ENCODE measurements at regions not wholly inside any gene's neighbourhood (a gene's known extent, or its start where the extent isn't known, plus 50 kb on each side); places are given as distances from the start of the nearest gene placed in this dataset.

DNA sequence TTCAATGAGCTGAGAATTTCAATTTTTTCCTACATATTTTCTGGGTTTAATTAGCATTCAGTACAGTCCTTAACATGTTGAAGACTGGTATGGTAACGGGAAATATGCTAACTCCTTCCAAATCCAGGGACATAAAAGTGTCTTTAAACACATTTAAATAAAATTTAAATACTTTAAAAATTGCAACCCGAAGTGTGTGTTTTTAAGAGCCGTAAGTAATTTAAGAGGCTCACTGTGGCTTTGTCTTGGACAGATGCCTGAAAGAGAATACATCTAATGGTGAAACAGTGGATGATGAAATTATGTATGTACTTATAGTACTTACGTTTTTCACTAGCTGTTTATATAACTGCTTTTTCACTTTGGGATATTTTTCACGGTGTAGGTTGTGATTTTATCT, 687.3 kb upstream of the CELF2 start:
- H3K27me3 Mint-ChIP-seq = no peaks in the 10 kb centered on the region
- DNase-seq = no peak
- H3K4me3 Mint-ChIP-seq = no peak overlapping the region
- H3K27ac ChIP-seq (ENCODE audit: insufficient read depth, low read length, poor library complexity, severe bottlenecking) = no peak overlapping the region
- H3K4me1 Mint-ChIP-seq = no peaks in the 10 kb centered on the region
- no peaks in the 10 kb centered on the region for H3K36me3 Mint-ChIP-seq
- peaks cover 0 to 2% (median 0%) of the 10 kb centered on the region in 7 donors for H3K9me3 Mint-ChIP-seq
- H3K9me3 ChIP-seq (ENCODE audit: control insufficient read depth in 2 of 2, low read length in 2 of 2) = no peaks in the 10 kb centered on the region
- H3K4me1 ChIP-seq (ENCODE audit: control insufficient read depth, insufficient read depth, low read length, poor library complexity, severe bottlenecking) = no peaks in the 10 kb centered on the region
- no peak for ATAC-seq (ENCODE audit: low read depth in 2 of 2)
- no peak overlapping the region for H3K4me3 ChIP-seq (ENCODE audit: low read depth, low read length)
- H3K27me3 ChIP-seq (ENCODE audit: control insufficient read depth, insufficient read depth, low read length) = no peaks in the 10 kb centered on the region
- H3K27ac Mint-ChIP-seq = no peak overlapping the region
- no peaks in the 10 kb centered on the region for H3K36me3 ChIP-seq (ENCODE audit: control insufficient read depth, insufficient read depth, low read length)

DNA sequence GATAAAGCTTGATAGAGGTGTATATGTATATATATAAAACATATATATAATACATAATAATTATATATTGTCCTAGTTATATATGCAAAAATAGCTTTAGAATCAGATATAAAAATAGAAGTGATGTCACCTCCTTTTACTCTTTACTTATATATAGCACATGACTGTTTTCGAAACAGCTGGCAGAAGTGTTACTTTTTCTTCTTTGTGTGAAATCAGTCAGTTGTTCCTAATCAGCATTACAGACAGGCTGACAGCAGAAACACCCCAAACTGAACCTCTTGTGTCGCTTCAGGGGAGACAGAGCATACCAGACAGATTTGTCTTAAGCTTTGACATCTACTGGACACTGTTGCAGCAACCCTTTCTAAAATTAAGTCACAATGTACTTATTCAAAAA, 684.9 kb upstream of the CELF2 start:
- Histone ChIP-seq H3K4me1 (ENCODE audit: control insufficient read depth, insufficient read depth, low read length, poor library complexity, severe bottlenecking) (no peaks in the 10 kb centered on the region), H3K27ac (ENCODE audit: insufficient read depth, low read length, poor library complexity, severe bottlenecking) (no peak overlapping the region), H3K4me3 (ENCODE audit: low read depth, low read length) (no peak overlapping the region), H3K36me3 (ENCODE audit: control insufficient read depth, insufficient read depth, low read length) (no peaks in the 10 kb centered on the region), H3K9me3 (ENCODE audit: control insufficient read depth in 2 of 2, low read length in 2 of 2) (no peaks in the 10 kb centered on the region), H3K27me3 (ENCODE audit: control insufficient read depth, insufficient read depth, low read length) (no peaks in the 10 kb centered on the region)
- Mint-ChIP-seq H3K36me3 (no peaks in the 10 kb centered on the region), H3K27me3 (peaks cover 4% of the 10 kb centered on the region), H3K4me1 (no peaks in the 10 kb centered on the region), H3K9me3 (peaks cover 0 to 2% (median 0%) of the 10 kb centered on the region in 7 donors), H3K4me3 (no peak overlapping the region), H3K27ac (no peak overlapping the region)
- ATAC-seq (ENCODE audit: low read depth in 2 of 2) = no peak
- DNase-seq = no peak

DNA sequence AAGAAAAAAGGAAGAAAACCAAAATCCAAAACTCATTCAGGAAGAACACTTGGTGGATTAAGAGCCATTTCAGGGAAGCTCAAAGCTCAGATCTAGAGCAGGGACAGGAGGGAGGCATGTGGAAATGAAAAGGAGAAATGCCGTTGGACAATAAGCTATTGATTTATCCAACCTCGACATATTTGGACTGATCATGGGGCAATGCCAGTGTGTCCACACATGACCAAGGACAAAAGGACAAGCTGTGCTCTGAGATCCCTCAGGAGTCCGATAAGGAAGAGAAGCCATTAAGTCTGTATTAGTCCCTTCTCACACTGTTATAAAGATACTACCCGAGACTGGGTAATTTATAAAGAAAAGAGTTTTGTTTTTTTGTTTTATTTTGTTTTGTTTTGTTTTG, 684.0 kb upstream of the CELF2 start:
- H3K36me3 Mint-ChIP-seq = no peaks in the 10 kb centered on the region
- no peak overlapping the region for H3K4me3 Mint-ChIP-seq
- H3K4me1 ChIP-seq (ENCODE audit: control insufficient read depth, insufficient read depth, low read length, poor library complexity, severe bottlenecking) = no peaks in the 10 kb centered on the region
- H3K27me3 ChIP-seq (ENCODE audit: control insufficient read depth, insufficient read depth, low read length) = no peaks in the 10 kb centered on the region
- no peak overlapping the region for H3K27ac Mint-ChIP-seq
- H3K4me1 Mint-ChIP-seq = no peaks in the 10 kb centered on the region
- H3K4me3 ChIP-seq (ENCODE audit: low read depth, low read length) = no peak overlapping the region
- H3K9me3 Mint-ChIP-seq = peaks cover 0 to 2% (median 0%) of the 10 kb centered on the region in 7 donors
- ATAC-seq (ENCODE audit: low read depth in 2 of 2) = no peak
- no peaks in the 10 kb centered on the region for H3K36me3 ChIP-seq (ENCODE audit: control insufficient read depth, insufficient read depth, low read length)
- no peaks in the 10 kb centered on the region for H3K9me3 ChIP-seq (ENCODE audit: control insufficient read depth in 2 of 2, low read length in 2 of 2)
- H3K27me3 Mint-ChIP-seq = peaks cover 4% of the 10 kb centered on the region
- DNase-seq = no peak
- H3K27ac ChIP-seq (ENCODE audit: insufficient read depth, low read length, poor library complexity, severe bottlenecking) = no peak overlapping the region

DNA sequence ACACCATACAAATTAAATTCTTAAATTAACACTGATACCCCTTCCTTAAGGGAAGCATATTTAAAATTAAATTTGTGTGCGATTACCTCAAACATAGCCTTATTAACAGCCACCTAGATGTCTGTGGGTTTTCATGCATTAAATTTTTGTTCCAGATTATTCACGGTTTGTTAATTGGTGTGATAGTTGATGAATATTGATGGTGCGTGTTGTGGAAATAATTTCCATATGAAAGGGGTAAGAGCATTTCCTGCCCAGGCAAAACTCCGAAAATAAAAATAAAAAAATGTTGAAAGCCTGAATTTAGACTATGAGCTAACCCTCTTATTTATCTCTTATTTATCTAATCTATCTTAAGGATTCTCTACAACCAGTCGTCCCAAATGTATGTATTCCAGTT, 679.3 kb upstream of the CELF2 start:
- H3K4me1 ChIP-seq (ENCODE audit: control insufficient read depth, insufficient read depth, low read length, poor library complexity, severe bottlenecking) = no peaks in the 10 kb centered on the region
- Mint-ChIP-seq H3K9me3 (peaks cover 0 to 5% (median 1%) of the 10 kb centered on the region in 7 donors), H3K27me3 (peaks cover 4% of the 10 kb centered on the region), H3K27ac (no peak overlapping the region), H3K4me3 (no peak overlapping the region), H3K4me1 (no peaks in the 10 kb centered on the region), H3K36me3 (no peaks in the 10 kb centered on the region)
- H3K4me3 ChIP-seq (ENCODE audit: low read depth, low read length) = no peak overlapping the region
- no peak overlapping the region for H3K27ac ChIP-seq (ENCODE audit: insufficient read depth, low read length, poor library complexity, severe bottlenecking)
- no peaks in the 10 kb centered on the region for H3K9me3 ChIP-seq (ENCODE audit: control insufficient read depth in 2 of 2, low read length in 2 of 2)
- no peak for ATAC-seq (ENCODE audit: low read depth in 2 of 2)
- no peak for DNase-seq
- no peaks in the 10 kb centered on the region for H3K36me3 ChIP-seq (ENCODE audit: control insufficient read depth, insufficient read depth, low read length)
- H3K27me3 ChIP-seq (ENCODE audit: control insufficient read depth, insufficient read depth, low read length) = no peaks in the 10 kb centered on the region

DNA sequence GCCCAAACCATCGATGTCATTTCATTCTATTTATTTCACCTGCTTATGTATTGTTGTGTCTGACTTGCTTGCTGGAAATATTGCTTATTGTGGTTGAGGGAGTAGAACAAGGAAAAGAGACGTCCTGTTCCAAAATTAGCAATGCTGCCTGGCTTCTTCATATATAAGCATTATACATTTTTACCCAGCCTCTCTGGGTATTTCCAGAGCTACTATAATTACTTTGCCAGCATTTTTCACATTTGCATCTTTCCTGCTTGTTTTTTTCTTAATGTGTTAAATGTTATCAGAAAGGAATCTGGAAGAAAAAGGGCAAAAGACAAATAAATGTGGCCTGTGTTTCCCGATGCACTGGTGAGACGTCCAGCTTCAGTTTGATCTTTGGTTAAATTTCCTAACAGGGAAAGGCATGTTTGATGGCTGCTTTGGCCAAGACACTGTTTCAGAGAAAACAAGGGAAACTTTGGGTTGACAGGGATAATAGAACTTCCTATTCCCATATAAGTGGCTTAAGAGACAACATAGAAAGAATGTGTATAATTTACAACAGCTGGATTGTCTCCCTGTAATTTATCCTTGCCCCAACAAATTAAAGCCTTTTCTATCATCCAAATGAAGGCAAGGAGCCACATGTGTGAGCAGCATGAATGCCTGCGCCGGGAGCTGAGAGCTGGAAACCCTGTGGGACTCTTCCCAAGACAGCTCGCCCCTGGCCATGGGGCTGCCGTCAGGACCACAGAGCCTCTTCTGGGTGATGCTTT, 671.1 kb upstream of the CELF2 start:
- Mint-ChIP-seq H3K36me3 (no peaks in the 10 kb centered on the region), H3K9me3 (peaks cover 0 to 5% (median 0%) of the 10 kb centered on the region in 7 donors), H3K4me3 (no peak overlapping the region), H3K4me1 (no peaks in the 10 kb centered on the region), H3K27me3 (no peaks in the 10 kb centered on the region), H3K27ac (no peak overlapping the region)
- no peaks in the 10 kb centered on the region for H3K27me3 ChIP-seq (ENCODE audit: control insufficient read depth, insufficient read depth, low read length)
- no peaks in the 10 kb centered on the region for H3K9me3 ChIP-seq (ENCODE audit: control insufficient read depth in 2 of 2, low read length in 2 of 2)
- DNase-seq (no peak), ATAC-seq (ENCODE audit: low read depth in 2 of 2) (no peak)
- H3K4me1 ChIP-seq (ENCODE audit: control insufficient read depth, insufficient read depth, low read length, poor library complexity, severe bottlenecking) = no peaks in the 10 kb centered on the region
- H3K36me3 ChIP-seq (ENCODE audit: control insufficient read depth, insufficient read depth, low read length) = no peaks in the 10 kb centered on the region
- H3K27ac ChIP-seq (ENCODE audit: insufficient read depth, low read length, poor library complexity, severe bottlenecking) = no peak overlapping the region
- H3K4me3 ChIP-seq (ENCODE audit: low read depth, low read length) = no peak overlapping the region

DNA sequence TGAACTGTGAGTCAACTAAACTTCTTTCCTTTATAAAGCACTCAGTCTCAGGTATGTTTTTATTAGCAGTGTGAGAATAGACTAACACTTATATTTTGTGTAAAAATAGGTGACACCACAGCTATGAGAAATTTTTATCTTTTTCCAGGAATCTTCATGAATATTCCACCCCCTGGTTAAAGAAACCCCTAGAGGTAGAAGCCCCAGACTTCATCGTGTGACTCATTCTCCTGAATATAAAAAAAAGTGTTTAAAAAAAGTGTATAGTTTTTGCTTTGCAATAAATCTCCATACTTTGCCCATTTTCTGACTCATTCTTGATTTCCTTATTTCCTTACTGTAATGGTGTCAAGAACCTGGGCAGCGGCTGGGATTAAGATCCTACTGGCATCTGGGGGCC, 667.6 kb upstream of the CELF2 start:
- Mint-ChIP-seq H3K9me3 (peaks cover 0 to 3% (median 0%) of the 10 kb centered on the region in 7 donors), H3K36me3 (no peaks in the 10 kb centered on the region), H3K4me1 (no peaks in the 10 kb centered on the region), H3K27ac (no peak overlapping the region), H3K4me3 (no peak overlapping the region), H3K27me3 (no peaks in the 10 kb centered on the region)
- H3K27ac ChIP-seq (ENCODE audit: insufficient read depth, low read length, poor library complexity, severe bottlenecking) = no peak overlapping the region
- no peaks in the 10 kb centered on the region for H3K9me3 ChIP-seq (ENCODE audit: control insufficient read depth in 2 of 2, low read length in 2 of 2)
- no peak overlapping the region for H3K4me3 ChIP-seq (ENCODE audit: low read depth, low read length)
- no peak for ATAC-seq (ENCODE audit: low read depth in 2 of 2)
- H3K36me3 ChIP-seq (ENCODE audit: control insufficient read depth, insufficient read depth, low read length) = no peaks in the 10 kb centered on the region
- no peaks in the 10 kb centered on the region for H3K27me3 ChIP-seq (ENCODE audit: control insufficient read depth, insufficient read depth, low read length)
- H3K4me1 ChIP-seq (ENCODE audit: control insufficient read depth, insufficient read depth, low read length, poor library complexity, severe bottlenecking) = no peaks in the 10 kb centered on the region
- no peak for DNase-seq

DNA sequence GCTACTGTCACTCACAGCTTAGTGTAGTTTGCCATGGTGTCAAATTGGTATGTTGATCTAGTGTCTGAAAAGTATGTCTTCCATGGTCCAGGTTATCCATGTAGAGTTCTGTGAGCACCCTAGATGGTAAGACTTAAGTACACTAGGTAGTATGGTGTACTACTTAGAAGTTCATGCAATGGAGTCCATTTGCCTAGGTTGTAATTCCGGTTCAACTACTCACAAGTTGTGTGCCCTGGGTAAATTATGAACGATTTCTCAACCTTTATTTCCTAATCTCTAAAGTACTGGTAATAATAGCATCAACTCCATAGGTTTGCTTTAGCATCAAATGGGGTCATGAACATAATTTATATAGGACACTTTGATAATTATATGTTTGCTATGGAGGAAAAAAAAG, 666.2 kb upstream of the CELF2 start:
- Mint-ChIP-seq H3K27me3 (no peaks in the 10 kb centered on the region), H3K36me3 (no peaks in the 10 kb centered on the region), H3K9me3 (peaks cover 0 to 3% (median 0%) of the 10 kb centered on the region in 7 donors), H3K4me1 (no peaks in the 10 kb centered on the region), H3K27ac (no peak overlapping the region), H3K4me3 (no peak overlapping the region)
- H3K27ac ChIP-seq (ENCODE audit: insufficient read depth, low read length, poor library complexity, severe bottlenecking) = no peak overlapping the region
- H3K27me3 ChIP-seq (ENCODE audit: control insufficient read depth, insufficient read depth, low read length) = no peaks in the 10 kb centered on the region
- no peaks in the 10 kb centered on the region for H3K4me1 ChIP-seq (ENCODE audit: control insufficient read depth, insufficient read depth, low read length, poor library complexity, severe bottlenecking)
- no peaks in the 10 kb centered on the region for H3K9me3 ChIP-seq (ENCODE audit: control insufficient read depth in 2 of 2, low read length in 2 of 2)
- H3K36me3 ChIP-seq (ENCODE audit: control insufficient read depth, insufficient read depth, low read length) = no peaks in the 10 kb centered on the region
- no peak overlapping the region for H3K4me3 ChIP-seq (ENCODE audit: low read depth, low read length)
- ATAC-seq (ENCODE audit: low read depth in 2 of 2) (no peak), DNase-seq (no peak)

DNA sequence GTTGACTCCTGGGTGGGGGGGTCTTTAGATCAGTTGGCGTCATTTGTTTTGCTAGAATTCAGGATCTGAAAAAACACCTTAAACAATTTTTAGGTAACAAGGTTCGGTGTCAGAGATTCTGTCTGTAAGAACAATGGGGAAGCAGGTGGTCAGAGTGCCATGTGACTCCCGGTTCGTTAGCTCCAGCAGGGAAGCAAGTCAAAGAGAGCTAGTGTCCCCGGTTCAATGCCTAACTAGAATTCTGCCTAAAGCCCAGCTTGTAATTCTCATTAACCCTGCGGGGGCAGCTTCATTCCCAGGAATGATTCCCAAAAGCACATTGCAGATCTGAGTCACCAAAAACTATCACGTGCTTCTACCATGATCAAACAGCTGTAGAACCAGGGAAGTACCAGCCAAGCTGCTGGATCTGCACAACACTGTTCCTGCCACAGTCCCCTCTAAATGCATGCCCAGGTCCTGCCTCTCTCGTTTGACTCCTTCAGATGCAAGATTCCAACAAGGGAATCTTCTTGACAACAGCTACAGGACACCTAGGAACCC, 664.3 kb upstream of the CELF2 start:
- H3K36me3 ChIP-seq (ENCODE audit: control insufficient read depth, insufficient read depth, low read length) = no peaks in the 10 kb centered on the region
- no peak overlapping the region for H3K4me3 ChIP-seq (ENCODE audit: low read depth, low read length)
- no peaks in the 10 kb centered on the region for H3K4me1 Mint-ChIP-seq
- no peaks in the 10 kb centered on the region for H3K9me3 ChIP-seq (ENCODE audit: control insufficient read depth in 2 of 2, low read length in 2 of 2)
- ATAC-seq (ENCODE audit: low read depth in 2 of 2) (no peak), DNase-seq (no peak)
- no peaks in the 10 kb centered on the region for H3K27me3 ChIP-seq (ENCODE audit: control insufficient read depth, insufficient read depth, low read length)
- peaks cover 0 to 4% (median 0%) of the 10 kb centered on the region in 7 donors for H3K9me3 Mint-ChIP-seq
- H3K27me3 Mint-ChIP-seq = no peaks in the 10 kb centered on the region
- no peak overlapping the region for H3K27ac Mint-ChIP-seq
- H3K36me3 Mint-ChIP-seq = no peaks in the 10 kb centered on the region
- H3K4me1 ChIP-seq (ENCODE audit: control insufficient read depth, insufficient read depth, low read length, poor library complexity, severe bottlenecking) = no peaks in the 10 kb centered on the region
- no peak overlapping the region for H3K27ac ChIP-seq (ENCODE audit: insufficient read depth, low read length, poor library complexity, severe bottlenecking)
- no peak overlapping the region for H3K4me3 Mint-ChIP-seq
